CD1c-positive myeloid dendritic cell (primary cell): ENCODE measurements at regions not wholly inside any gene's neighbourhood (a gene's known extent, or its start where the extent isn't known, plus 50 kb on each side); places are given as distances from the start of the nearest gene placed in this dataset.
"Not testable (repeated sequence)": the region's sequence is repeated elsewhere in the genome, so short reads cannot be mapped to it uniquely, and the experiment has no call there.

Experiments used
- DNase-seq: peaks from one replicate; pipeline ENCODE4 v3.0.0-alpha.2; 2016; ENCODE audit errors: extremely low spot score

DNA sequence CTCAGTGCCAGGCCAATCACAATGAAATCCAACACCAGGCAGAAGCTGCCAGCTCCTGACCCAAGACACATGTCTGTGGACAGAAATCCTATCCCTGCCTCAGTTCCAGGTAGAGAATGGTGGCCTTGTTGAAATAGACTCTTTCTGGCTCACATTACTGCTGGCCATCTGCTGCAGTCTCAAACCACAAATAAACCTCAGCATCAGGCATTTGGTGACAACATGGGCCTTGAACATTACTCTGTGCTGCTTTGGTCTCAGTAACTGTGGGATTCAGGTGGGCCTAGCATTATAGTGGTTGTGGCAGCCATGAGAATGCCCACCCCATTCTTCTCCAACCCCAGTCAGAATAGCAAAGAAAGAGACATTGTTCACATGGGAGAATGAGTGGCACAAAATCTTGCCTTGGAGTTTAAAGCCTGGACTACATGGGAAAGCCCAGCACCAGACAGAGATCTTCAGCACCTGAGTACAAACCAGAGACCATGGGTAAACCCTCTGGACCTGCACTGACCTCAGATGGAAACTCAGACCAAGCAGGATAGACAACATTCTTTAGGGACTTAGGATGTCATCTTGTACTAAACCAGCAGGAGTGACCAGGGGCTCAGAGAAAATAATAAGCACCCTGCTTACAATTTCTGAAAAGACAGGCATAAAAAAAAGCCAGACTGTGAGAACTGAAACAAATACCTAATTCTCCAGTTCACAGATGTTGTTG, 50.4 kb upstream of the TRAM1L1 start:
- DNase-seq: no peak

DNA sequence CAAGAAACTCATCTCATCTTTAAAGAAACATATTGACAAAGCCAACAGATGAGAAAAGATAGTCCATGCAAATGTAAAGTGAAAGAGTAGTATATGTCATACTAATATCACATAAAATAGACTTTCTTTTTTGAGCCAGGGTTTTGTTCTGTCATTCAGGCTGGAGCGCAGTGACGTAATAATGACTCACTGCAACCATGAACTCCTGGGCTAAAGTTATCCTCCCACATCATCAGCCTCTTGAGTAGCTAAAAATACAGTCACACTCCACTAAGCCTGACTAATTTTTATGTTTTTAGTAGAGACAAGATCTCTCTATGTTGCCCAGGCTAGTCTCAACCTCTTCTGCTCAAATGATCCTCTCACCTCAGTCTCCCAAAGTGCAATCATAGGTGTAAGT, 51.8 kb upstream of the TRAM1L1 start:
- no peak for DNase-seq

DNA sequence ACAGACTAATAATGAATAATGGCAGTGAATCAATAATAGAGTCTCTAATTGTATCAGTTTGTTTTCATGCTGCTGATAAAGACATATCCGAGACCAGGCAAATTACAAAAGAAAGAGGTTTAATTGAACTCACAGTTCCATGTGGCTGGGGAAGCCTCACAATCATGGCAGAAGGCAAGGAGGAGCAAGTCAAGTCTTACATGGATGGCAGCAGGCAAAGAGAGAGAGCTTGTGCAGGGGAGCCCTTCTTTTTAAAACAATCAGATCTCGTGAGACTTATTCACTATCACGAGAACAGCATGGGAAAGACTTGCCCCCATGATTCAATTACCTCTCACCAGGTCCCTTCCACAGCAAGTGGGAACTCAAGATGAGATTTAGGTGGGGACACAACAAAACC, 53.4 kb upstream of the TRAM1L1 start:
- DNase-seq: not testable (repeated sequence)

DNA sequence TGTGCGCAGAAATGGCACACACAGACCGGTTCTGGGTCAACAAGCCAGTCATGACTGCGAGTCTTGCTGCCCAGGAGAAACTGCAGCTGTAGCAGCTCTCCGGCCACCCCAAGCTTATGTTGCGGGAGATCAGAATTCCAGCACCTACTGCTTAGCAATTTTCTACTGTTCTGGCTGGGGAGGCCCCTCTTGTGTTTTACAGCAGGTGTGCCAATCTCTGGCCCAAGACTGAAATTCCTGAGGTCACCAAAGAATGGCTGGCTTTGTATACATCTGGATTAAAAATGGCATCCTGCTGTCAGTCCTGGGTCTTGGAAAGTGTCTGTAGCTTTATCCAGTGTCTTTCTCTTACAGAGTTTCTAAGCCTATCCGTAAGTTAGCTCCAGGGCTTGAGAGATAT, 68.9 kb upstream of the TRAM1L1 start:
- DNase-seq: no peak

DNA sequence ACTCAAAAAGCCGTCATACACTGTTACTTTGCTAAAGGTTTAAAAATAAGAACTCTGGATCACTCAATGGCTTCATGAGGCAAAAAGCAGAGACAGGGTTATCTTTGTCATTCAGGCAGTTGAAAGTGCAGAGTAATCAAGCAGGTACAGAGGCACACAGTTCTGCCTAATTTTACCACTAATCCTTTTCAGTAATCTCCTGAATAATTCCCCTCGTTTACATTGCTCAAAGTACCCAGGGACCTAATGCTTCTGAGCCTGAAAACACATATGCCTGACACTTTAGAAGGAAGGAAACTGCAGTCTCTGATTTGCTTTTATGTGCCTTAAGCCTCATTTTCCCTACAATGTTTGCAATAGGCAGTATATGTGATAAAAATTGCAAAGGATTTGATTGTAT, 71.4 kb upstream of the TRAM1L1 start:
- DNase-seq: no peak

DNA sequence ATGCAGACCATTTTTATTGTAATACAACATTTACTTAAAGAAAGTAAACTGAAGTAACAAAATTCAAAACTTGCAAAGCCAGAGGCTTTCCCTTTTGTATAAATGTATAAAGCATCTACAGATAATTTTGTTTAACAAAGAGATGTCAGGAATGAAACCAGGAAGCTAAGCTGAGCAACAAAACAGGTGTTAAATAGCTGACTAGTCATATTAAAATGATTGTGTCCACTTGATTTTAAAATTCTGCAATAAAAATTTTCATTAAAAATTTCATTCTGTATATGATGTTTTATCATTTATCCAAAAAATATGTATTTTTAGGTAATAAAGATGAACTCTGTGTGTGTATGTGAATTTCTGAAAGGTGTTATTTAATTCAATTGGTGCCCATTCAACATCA, 72.0 kb upstream of the TRAM1L1 start:
- no peak for DNase-seq

DNA sequence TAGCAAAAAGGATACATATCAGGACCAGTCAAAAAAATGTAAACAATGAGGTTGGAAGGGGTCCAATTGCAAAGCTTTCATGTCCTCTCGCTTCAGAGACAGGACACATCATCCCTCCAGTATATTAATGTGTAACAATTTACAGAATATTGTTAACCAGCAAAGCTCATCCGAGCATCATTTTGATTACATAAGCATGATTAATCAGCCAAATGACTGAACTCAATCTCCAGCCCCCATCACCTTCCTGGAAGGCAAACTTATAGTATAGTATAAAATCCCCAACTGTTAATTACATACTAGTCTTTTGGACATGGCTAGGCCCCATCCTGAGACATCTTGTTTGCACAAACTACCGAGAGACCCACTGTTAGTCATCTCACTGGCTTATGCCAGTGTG, 77.6 kb upstream of the TRAM1L1 start:
- DNase-seq: no peak

DNA sequence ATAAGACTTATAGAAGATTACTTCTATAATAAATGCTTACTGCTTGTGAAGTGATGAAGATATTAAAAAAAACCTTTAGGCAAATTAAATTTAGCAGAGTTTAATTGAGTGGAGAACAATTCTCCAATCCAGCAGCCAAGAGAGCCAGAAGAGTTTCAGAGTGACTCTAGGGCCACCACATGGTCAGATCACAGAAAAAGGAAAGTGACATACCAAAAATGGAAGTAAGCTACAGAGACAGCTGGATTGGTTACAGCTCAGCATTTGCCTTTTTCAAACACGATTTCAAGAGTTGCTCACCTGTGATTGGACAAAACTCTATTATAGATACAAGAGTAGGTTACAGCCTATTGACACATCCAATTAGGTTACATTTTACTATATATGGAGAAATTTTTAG, 79.0 kb upstream of the TRAM1L1 start:
- DNase-seq: no peak

DNA sequence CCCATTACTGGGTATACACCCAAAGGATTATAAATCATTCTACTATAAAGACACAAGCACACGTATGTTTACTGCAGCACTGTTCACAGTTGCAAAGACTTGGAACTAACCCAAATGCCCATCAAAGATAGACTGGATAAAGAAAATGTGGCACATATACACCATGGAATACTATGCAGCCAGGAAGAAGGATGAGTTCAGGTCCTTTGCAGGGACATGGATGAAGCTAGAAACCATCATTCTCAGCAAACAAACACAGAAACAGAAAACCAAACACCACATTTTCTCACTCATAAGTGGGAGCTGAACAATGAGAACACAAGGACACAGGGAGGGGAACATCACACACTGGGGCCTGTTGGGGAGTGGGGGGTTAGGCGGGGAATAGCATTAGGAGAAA, 90.0 kb upstream of the TRAM1L1 start:
- not testable (repeated sequence) for DNase-seq

DNA sequence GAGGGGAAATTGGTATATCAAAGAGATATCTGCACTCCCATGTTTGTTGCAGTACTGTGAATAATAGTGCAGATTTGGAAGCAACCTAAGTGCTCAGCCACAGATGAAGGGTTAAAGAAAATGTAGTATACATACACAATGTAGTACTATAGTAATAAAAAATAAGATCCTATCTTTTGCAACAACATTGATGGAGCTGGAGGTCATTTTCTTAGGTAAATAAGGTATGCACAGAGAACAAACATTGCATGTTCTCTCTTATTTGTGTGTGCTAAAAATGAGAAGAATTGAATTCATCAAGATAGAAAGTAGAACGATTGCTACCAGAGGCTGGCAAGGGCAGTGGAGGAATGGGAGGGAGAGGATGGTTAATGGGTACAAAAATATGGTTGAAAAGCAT, 117.9 kb upstream of the TRAM1L1 start:
- DNase-seq: no peak

DNA sequence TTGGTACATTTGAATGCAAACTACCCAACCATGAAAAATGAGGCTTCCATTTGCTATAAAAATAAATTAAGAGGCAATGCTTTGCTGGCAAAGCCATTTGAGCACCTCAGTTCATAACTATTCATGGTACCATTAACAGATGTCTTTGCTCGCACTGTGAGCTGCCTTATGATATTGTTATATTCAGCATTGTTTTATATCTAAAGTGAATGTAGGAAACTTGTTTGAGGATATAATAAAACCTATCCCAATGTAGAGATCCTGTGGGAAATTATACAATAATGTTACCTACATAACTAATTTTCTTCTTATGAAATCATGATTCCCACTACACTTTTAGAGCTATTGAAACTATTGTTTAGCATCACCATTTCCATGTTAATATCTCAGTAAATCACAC, 125.2 kb upstream of the TRAM1L1 start:
- DNase-seq: no peak

DNA sequence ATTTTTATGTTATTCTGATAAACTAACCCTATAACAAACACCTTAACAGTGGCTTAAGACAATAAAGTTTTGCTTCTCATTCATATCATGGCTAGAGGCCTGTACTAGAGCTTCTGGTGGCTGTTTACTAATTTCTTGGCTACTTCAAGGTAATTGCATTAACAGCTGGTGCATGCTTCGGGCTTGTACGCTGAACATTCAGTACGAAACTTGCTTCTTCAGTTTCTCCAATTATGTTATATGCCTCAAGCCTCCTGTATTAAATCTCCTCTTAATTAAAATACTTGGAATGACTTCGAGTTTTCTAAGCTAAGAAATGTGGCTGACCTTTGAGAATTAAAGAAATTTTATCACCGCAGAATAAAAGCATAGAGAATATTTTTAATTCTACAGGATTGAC, 138.9 kb upstream of the TRAM1L1 start:
- DNase-seq: no peak

DNA sequence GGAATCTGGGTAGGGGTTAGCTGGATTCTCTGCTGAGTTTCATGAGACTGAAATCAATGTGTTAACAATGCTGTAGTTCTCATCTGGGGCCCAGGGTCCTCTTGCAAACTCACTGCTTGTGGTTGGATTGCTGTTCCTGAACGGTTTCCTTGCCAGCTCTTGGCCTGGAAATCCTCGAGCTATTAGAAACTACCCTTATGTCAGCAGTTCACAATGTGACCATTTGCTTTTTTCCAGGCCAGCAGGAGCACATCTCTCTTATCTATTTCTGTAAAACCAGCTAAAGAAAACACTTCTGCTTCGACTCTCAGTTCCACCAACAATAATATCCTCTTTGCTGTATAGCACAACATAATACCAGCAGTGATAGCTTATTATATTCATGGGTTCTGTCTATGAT, 140.1 kb upstream of the TRAM1L1 start:
- DNase-seq: no peak

DNA sequence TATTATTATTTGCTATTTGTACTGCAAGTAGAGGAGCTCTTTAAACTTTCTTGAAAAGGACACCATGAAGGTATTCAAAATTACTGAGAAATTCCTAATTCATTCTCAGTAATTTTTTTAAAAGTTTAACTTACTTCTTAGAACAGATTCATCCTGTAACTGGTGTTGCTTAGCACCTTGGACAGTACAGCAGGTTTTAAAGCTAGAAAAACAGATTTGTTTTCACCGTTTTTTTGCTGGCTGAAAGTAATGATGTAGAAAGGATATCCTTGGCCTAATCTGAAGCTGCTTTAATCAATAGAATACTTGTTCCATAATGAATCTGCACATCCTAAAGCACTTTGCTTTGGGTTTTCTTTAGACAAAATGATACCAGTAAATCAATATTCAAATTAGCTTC, 142.5 kb upstream of the TRAM1L1 start:
- no peak for DNase-seq

DNA sequence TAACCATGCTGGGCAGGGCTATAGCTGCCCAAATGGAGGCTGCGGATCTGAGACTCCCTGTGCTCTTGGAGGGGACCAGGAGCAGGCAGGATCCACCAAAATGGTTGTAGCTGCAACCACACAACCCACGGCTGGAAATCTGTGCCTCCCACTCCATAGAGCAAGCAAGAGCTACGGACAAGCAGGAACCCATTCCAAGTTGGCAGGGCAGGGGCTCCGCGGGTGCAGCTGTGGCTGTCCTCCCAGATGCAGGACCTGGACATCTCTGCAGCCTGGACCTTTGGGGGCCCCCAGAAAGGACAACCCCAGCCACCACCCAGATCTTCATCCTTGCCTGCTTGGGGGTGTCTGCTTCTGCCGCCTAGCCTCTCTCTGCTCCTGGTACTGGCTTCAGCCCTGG, 154.1 kb upstream of the TRAM1L1 start:
- DNase-seq: no peak

DNA sequence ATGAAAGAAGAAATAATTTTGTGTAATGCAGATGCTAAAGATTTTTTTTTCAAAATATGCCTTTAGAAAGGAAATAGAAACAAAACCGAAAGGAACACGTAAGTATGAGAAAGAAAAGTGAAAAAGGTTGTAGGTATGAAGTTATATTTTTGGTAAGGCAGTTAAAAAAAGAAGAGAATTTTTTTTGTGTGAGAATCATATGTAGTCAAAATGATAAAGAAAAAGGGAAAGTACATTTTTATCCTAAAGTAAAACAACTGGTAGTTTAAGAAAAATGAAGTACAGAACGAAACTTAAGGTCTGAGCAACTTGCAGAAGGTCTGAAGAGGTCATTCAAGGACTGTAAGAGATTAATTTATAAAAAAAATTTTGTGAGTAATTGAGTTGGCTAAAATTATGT, 164.0 kb upstream of the TRAM1L1 start:
- DNase-seq: no peak

DNA sequence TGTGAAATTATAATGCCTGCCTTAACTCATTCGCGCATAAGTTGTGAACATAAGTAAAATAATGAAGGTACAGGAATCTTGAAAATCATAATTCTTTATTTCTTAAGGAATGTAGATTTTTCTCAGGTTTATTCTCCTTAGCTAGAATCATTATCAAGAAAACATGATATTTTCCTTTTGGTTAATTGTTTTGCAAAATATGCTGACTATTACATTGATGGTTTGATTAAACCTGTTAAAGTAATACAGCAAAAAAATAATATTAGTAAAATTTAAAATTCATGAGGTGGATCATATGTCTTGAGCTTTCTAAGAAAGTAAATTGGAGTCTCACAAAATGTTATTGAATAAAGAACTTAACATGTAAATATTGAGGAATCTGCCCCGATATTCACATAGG, 178.7 kb upstream of the TRAM1L1 start:
- no peak for DNase-seq

DNA sequence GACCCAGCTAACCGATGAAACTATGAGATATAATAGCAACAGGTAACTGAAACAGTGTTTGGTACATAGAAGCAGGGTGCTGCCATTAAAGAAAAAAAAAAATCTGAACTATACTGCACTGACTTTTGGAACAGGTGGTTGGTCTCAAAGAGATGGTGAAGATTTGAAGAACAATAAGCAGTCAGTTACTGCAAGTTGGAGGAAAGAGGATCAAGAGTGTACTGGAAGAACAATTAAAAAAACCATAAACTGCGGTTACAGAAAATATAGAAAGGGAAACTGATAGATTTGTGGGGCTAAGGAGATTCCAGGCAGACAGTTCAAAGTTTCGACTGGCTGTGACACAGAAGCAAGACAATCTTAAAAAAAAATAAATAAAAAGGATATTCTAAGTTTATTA, 181.9 kb upstream of the TRAM1L1 start:
- no peak for DNase-seq

DNA sequence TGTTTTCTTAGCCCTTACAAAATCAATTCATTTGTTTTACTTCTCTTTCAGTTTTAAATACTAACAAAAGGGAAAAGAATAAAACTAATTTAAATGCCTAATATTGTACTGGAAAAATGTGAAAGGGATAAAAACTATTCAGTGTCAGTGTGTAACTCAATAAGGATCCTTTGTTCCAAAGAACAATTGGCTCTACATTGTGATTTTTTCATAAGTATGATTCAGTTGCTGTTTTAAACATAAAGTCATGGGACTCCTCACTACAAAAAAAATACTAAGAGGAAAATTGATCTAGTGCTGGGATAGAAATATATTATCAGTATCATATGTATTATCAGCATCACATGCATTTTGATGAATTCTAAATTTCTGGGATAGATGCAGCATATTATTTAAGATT, 199.4 kb upstream of the TRAM1L1 start:
- no peak for DNase-seq

DNA sequence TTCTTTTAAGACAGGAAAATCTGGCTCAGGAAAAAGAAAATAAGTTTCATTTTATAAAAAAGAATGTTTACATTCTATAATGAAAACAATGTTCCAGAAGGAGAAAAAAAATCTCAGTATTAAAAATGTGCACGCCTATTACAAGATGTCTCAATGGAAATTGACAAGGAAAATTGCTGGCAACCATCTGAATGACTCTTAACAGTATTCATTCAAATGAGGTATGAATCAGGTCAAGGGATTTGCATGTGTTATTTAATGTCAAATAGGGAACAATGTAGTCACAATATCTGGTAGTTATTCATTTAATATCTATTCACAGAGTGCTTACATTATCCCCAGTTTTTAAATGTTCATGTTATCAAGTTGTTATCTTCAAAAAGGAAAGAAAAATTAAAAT, 208.4 kb upstream of the TRAM1L1 start:
- no peak for DNase-seq

DNA sequence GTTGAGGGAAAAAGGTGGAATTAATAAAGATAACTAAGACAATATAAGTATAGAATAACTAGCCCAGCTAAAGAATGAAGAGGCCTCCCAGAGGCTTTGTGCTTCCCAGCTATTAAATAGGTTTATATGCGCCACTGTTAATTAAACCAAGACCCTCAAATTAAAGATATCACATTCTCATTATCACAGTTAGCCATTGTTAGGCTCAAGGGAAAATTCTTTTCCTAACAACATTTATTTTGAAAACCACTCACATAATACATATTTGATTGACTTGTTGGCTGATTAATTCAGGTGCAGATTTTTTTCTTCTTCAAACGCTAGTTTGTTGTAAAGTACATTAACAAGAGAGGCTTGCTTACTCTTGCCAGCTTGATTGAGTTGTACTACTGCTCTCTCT, 216.8 kb upstream of the TRAM1L1 start:
- DNase-seq: no peak

DNA sequence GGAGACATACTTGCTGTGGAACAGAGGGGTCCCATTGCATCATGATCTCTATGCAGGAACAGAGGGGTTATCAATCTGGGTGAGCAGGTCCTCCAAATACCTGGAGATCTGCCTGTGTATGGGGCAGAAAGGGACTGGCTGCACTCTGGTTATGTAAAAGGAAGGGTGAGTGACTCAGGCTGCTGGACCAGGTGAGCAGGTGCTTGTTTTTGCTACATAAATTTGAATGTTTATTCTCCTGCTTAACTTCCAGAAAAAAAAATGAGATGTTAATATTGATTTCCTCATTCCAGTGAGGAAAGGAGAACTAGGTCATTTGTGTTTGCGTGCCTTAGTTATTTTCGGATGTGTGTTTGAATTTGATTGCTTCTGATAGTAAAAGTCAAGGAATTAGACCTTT, 225.8 kb upstream of the TRAM1L1 start:
- DNase-seq: no peak

DNA sequence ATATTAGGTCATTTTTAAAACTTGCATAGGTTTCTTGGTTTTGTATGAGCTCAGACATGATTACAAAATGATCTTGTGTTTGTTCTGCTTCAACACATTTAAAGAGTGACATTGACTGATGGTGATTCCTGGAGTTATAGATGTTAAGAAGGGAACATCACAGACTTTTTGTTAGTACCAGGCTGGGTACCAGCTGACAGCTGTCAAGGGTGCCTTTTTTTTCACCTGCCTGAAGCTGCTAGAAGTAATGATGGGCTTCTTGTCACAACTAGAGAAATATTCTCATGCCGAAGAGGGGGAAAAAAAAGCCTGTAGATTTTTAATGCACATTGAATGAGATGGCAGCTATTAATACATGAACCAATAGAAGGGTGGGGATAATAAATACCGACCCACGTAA, 226.6 kb upstream of the TRAM1L1 start:
- no peak for DNase-seq

DNA sequence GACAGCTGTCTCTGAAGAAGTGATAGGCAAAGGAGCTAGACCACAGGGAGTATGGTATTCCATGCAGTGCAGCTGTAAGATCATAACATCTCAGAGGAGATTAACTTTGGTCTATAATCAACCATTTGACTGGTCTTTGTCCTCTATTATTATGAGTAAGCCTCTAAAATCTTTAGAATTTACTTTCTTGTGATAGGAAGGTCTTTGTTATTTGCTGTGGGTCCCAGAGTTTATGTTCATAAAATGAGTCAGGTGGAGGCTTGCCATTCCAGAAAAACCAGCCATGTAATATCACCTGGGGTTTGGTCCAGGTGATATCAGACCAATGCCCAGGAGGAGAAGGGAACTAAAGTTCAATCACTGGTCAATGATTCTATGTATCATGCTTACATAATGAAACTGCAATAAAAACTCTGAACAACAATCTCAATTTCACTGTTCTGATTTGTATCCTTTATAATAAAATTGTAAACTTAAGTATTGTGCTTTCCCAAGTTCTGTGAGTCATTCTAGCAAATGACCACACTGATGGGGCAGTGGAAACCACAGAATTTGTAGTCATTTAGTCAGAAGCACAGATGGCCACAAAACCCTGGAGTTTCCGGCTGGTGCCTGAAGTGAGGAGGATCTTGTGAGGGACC, 239.6 kb upstream of the TRAM1L1 start:
- DNase-seq: no peak
